Trophoblast cell (in vitro differentiated cells and primary cell): ENCODE measurements at regions not wholly inside any gene's neighbourhood (a gene's known extent, or its start where the extent isn't known, plus 50 kb on each side); places are given as distances from the start of the nearest gene placed in this dataset.

Source experiments
- DNase-seq, 2 donors: peaks; one replicate each; pipeline ENCODE4 v3.0.0-alpha.2; 2016
- H2AFZ ChIP-seq: 2 replicates; pipeline ENCODE4 v1.6.1; 2013; ENCODE audit warnings: low read length, moderate library complexity, mild to moderate bottlenecking; ENCODE audit not compliant: insufficient read depth, poor library complexity
- H2AK5ac ChIP-seq: 2 replicates; pipeline ENCODE4 v1.6.1; 2013; ENCODE audit warnings: mild to moderate bottlenecking, low read length
- H2BK120ac ChIP-seq: 2 replicates; pipeline ENCODE4 v1.6.1; 2013; ENCODE audit warnings: low read length, mild to moderate bottlenecking, moderate library complexity; ENCODE audit not compliant: insufficient read depth, poor library complexity
- H2BK12ac ChIP-seq: 2 replicates; pipeline ENCODE4 v1.6.1; 2013; ENCODE audit warnings: mild to moderate bottlenecking, low read length, moderate library complexity
- H2BK5ac ChIP-seq: 2 replicates; pipeline ENCODE4 v1.6.1; 2013; ENCODE audit warnings: low read length, low read depth, moderate library complexity, mild to moderate bottlenecking; ENCODE audit not compliant: poor library complexity
- H3K14ac ChIP-seq: 2 replicates; pipeline ENCODE4 v1.6.1; 2013; ENCODE audit warnings: mild to moderate bottlenecking, low read length
- H3K18ac ChIP-seq: 2 replicates; pipeline ENCODE4 v1.6.1; 2013; ENCODE audit warnings: mild to moderate bottlenecking, low read length
- H3K23ac ChIP-seq: 2 replicates; pipeline ENCODE4 v1.6.1; 2013; ENCODE audit warnings: low read length
- H3K27ac ChIP-seq: 2 replicates; pipeline ENCODE4 v1.5.1; 2013; ENCODE audit warnings: low read depth, mild to moderate bottlenecking, inconsistent platforms, low read length, moderate library complexity
- H3K27me3 ChIP-seq: 2 replicates; pipeline ENCODE4 v1.6.1; 2013; ENCODE audit warnings: inconsistent platforms, mild to moderate bottlenecking, low read length, moderate library complexity; ENCODE audit not compliant: insufficient read depth
- H3K36me3 ChIP-seq, 2 experiments: 1 replicate in 1 of 2; 2 replicates in 1 of 2; pipeline ENCODE4 v1.6.1; 2013; ENCODE audit warnings: low read length in 2 of 2, mild to moderate bottlenecking in 2 of 2, moderate library complexity in 1 of 2; ENCODE audit not compliant: insufficient read depth in 2 of 2, control insufficient read depth in 1 of 2
- H3K4ac ChIP-seq: 2 replicates; pipeline ENCODE4 v1.6.1; 2013; ENCODE audit warnings: low read depth, mild to moderate bottlenecking, low read length, moderate library complexity
- H3K4me1 ChIP-seq, 2 experiments: 1 replicate in 1 of 2; 2 replicates in 1 of 2; pipeline ENCODE4 v1.6.1; 2013; ENCODE audit warnings: low read length in 2 of 2, mild to moderate bottlenecking in 2 of 2, moderate library complexity in 1 of 2; ENCODE audit not compliant: insufficient read depth in 2 of 2, control insufficient read depth in 1 of 2
- H3K4me2 ChIP-seq: 2 replicates; pipeline ENCODE4 v1.6.1; 2013; ENCODE audit warnings: inconsistent platforms, mild to moderate bottlenecking, low read length, moderate library complexity
- H3K4me3 ChIP-seq: 2 replicates; pipeline ENCODE4 v1.5.1; 2013; ENCODE audit warnings: mild to moderate bottlenecking, low read depth, low read length, inconsistent platforms
- H3K79me1 ChIP-seq: one replicate; pipeline ENCODE4 v1.6.1; 2013; ENCODE audit warnings: low read length
- H3K79me2 ChIP-seq: 2 replicates; pipeline ENCODE4 v1.6.1; 2013; ENCODE audit warnings: low read length, mild to moderate bottlenecking; ENCODE audit not compliant: control insufficient read depth, insufficient read depth, poor library complexity
- H3K9ac ChIP-seq: 2 replicates; pipeline ENCODE4 v1.6.1; 2013; ENCODE audit warnings: mild to moderate bottlenecking, low read length
- H3K9me3 ChIP-seq: 2 replicates; pipeline ENCODE4 v1.6.1; 2013; ENCODE audit warnings: low read depth, mild to moderate bottlenecking, control low read depth, inconsistent platforms, low read length; ENCODE audit not compliant: insufficient read depth
- H4K12ac ChIP-seq: 2 replicates; pipeline ENCODE4 v1.6.1; 2013; ENCODE audit warnings: low read depth, mild to moderate bottlenecking, low read length, moderate library complexity
- H4K8ac ChIP-seq: 2 replicates; pipeline ENCODE4 v1.6.1; 2013; ENCODE audit warnings: low read depth, mild to moderate bottlenecking, low read length, moderate library complexity
- H4K91ac ChIP-seq: one replicate; pipeline ENCODE4 v1.6.1; 2013; ENCODE audit warnings: low read depth, mild to moderate bottlenecking, low read length, moderate library complexity
- WGBS: extraction: QIAGEN DNeasy Blood & Tissue Kit; methylation state at CpG from one replicate; pipeline ENCODE4 v1.1.7; 2013; ENCODE audit warnings: missing lambda C conversion rate; ENCODE audit not compliant: insufficient read length, insufficient coverage; ENCODE audit errors: extremely low coverage; 5-methylcytosine and 5-hydroxymethylcytosine counted together

- Histone ChIP-seq H2AK5ac (no peak overlapping the region), H3K27ac (no peak overlapping the region), H3K27me3 (no peaks in the 10 kb centered on the region), H3K18ac (no peak overlapping the region), H3K14ac (no peak overlapping the region), H2BK12ac (no peak overlapping the region), H3K9me3 (no peaks in the 10 kb centered on the region), H4K8ac (no peak overlapping the region), H3K4ac (no peak overlapping the region), H2BK5ac (no peak overlapping the region), H3K79me1 (no peaks in the 10 kb centered on the region), H4K91ac (no peak overlapping the region), H3K9ac (no peak overlapping the region), H4K12ac (no peak overlapping the region), H3K4me1 (no peaks in the 10 kb centered on the region), H3K4me2 (no peak overlapping the region), H3K36me3 (no peaks in the 10 kb centered on the region), H3K4me3 (no peak overlapping the region), H3K79me2 (no peaks in the 10 kb centered on the region), H2AFZ (no peak overlapping the region), H3K23ac (no peak overlapping the region), H2BK120ac (no peak overlapping the region)
- no peak for DNase-seq
- WGBS = no CpG with 5 or more reads among the region's 5 CpGs
These were observed 854.6 kb downstream of the NTRK3 start for GRCh38 chr15:87401973-87402372.

- Histone ChIP-seq H4K8ac (no peak overlapping the region), H2AK5ac (no peak overlapping the region), H2BK12ac (no peak overlapping the region), H3K4me1 (no peaks in the 10 kb centered on the region), H3K23ac (no peak overlapping the region), H3K4ac (no peak overlapping the region), H2BK5ac (no peak overlapping the region), H3K27ac (no peak overlapping the region), H3K79me2 (no peaks in the 10 kb centered on the region), H3K18ac (no peak overlapping the region), H3K4me2 (no peak overlapping the region), H4K91ac (no peak overlapping the region), H4K12ac (no peak overlapping the region), H3K27me3 (no peaks in the 10 kb centered on the region), H3K36me3 (no peaks in the 10 kb centered on the region), H3K4me3 (no peak overlapping the region), H2BK120ac (no peak overlapping the region), H3K9ac (no peak overlapping the region), H2AFZ (no peak overlapping the region), H3K9me3 (no peaks in the 10 kb centered on the region), H3K14ac (no peak overlapping the region), H3K79me1 (no peaks in the 10 kb centered on the region)
- no CpG with 5 or more reads among the region's 3 CpGs for WGBS
- no peak for DNase-seq
These were observed 861.9 kb downstream of the NTRK3 start for GRCh38 chr15:87394676-87395075.

- Histone ChIP-seq H3K14ac (no peak overlapping the region), H2BK12ac (no peak overlapping the region), H3K36me3 (no peaks in the 10 kb centered on the region), H3K27ac (no peak overlapping the region), H2AFZ (no peak overlapping the region), H3K23ac (no peak overlapping the region), H3K79me1 (no peaks in the 10 kb centered on the region), H3K79me2 (no peaks in the 10 kb centered on the region), H2AK5ac (no peak overlapping the region), H3K4me3 (no peak overlapping the region), H4K8ac (no peak overlapping the region), H3K4me1 (no peaks in the 10 kb centered on the region), H3K4me2 (no peak overlapping the region), H3K27me3 (no peaks in the 10 kb centered on the region), H3K9me3 (no peaks in the 10 kb centered on the region), H2BK120ac (no peak overlapping the region), H4K91ac (no peak overlapping the region), H3K4ac (no peak overlapping the region), H4K12ac (no peak overlapping the region), H2BK5ac (no peak overlapping the region), H3K18ac (no peak overlapping the region), H3K9ac (no peak overlapping the region)
- no peak for DNase-seq
- WGBS = no CpG with 5 or more reads among the region's 2 CpGs
These were observed 868.8 kb downstream of the NTRK3 start for GRCh38 chr15:87387766-87388165.

GRCh38 chr15:87374339-87374738, 882.2 kb downstream of the NTRK3 start:
- Histone ChIP-seq H4K12ac (no peak overlapping the region), H3K4me1 (no peaks in the 10 kb centered on the region), H3K14ac (no peak overlapping the region), H3K23ac (no peak overlapping the region), H3K79me1 (no peaks in the 10 kb centered on the region), H4K91ac (no peak overlapping the region), H3K9me3 (peaks cover 3% of the 10 kb centered on the region), H3K4me2 (no peak overlapping the region), H3K4ac (no peak overlapping the region), H2BK5ac (no peak overlapping the region), H3K4me3 (no peak overlapping the region), H2BK120ac (no peak overlapping the region), H3K36me3 (no peaks in the 10 kb centered on the region), H4K8ac (no peak overlapping the region), H3K9ac (no peak overlapping the region), H3K27ac (no peak overlapping the region), H2AK5ac (no peak overlapping the region), H3K27me3 (no peaks in the 10 kb centered on the region), H2BK12ac (no peak overlapping the region), H3K79me2 (no peaks in the 10 kb centered on the region), H2AFZ (no peak overlapping the region), H3K18ac (no peak overlapping the region)
- no peak for DNase-seq
- no CpG with 5 or more reads among the region's 3 CpGs for WGBS
